ENCODE measurements at regions not wholly inside any gene's neighbourhood (a gene's known extent, or its start where the extent isn't known, plus 50 kb on each side); places are given as distances from the start of the nearest gene placed in this dataset.

DNA sequence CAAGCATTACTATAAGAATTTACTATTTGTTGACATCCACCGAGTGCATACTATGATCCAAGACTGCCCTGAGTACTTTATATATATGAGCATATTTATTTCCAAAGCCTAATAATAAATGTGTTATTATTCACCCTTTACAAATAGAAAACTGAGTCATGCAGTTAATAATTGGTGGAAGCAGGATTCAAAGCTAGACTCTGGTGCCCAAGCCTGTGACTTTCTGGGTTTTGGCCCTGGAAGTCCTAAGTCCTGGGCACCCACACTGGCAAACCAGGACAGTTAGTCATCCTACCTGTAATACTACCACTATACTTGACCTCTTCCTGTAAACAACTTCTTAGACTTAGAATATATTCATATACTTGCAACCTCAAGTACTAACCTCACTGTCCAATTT, 257.4 kb upstream of the IRX5 start:
- intact Hi-C loops (cut with DNase I), result no loop called here
- H3K27ac ChIP-seq, result no peak overlapping the region
- no peak for ATAC-seq
- no peak for DNase-seq
- H3K4me3 ChIP-seq, result no peak overlapping the region
- H3K27me3 ChIP-seq (ENCODE audit: low read depth), result no peaks in the 10 kb centered on the region
- no peaks in the 10 kb centered on the region for H3K36me3 ChIP-seq
- TF ChIP-seq, protein P1, sequence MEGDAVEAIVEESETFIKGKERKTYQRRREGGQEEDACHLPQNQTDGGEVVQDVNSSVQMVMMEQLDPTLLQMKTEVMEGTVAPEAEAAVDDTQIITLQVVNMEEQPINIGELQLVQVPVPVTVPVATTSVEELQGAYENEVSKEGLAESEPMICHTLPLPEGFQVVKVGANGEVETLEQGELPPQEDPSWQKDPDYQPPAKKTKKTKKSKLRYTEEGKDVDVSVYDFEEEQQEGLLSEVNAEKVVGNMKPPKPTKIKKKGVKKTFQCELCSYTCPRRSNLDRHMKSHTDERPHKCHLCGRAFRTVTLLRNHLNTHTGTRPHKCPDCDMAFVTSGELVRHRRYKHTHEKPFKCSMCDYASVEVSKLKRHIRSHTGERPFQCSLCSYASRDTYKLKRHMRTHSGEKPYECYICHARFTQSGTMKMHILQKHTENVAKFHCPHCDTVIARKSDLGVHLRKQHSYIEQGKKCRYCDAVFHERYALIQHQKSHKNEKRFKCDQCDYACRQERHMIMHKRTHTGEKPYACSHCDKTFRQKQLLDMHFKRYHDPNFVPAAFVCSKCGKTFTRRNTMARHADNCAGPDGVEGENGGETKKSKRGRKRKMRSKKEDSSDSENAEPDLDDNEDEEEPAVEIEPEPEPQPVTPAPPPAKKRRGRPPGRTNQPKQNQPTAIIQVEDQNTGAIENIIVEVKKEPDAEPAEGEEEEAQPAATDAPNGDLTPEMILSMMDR (IDR thresholded peaks at IDR 0.05), result no peak
- no peaks in the 10 kb centered on the region for H3K9me3 ChIP-seq
- H3K4me1 ChIP-seq, result no peaks in the 10 kb centered on the region

DNA sequence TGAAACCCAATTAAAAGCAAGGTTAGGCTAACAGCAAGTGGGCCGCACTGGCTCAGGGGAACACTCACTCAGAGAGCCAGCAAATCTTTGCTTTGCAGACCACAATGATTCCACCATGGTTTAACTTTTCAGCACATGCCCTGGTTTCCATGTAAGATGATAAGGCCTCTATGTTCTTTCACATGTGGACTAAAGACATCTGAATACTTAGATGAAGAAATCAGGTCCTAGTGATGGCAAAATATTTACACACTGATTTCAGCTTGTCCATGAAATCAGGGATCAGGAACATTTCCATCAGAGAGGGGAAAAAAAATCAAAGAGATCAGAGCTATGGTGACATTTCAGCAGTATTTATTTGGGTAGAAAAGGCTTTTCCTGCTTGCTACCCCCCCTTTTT, 258.2 kb upstream of the IRX5 start:
- no peak for DNase-seq
- intact Hi-C loops (cut with DNase I), result no loop called here
- Histone ChIP-seq H3K4me3 (no peak overlapping the region), H3K9me3 (no peaks in the 10 kb centered on the region), H3K27me3 (ENCODE audit: low read depth) (no peaks in the 10 kb centered on the region), H3K36me3 (no peaks in the 10 kb centered on the region), H3K27ac (no peak overlapping the region), H3K4me1 (no peaks in the 10 kb centered on the region)
- no peak for ATAC-seq
- TF ChIP-seq, protein P1 (IDR thresholded peaks at IDR 0.05), result no peak

DNA sequence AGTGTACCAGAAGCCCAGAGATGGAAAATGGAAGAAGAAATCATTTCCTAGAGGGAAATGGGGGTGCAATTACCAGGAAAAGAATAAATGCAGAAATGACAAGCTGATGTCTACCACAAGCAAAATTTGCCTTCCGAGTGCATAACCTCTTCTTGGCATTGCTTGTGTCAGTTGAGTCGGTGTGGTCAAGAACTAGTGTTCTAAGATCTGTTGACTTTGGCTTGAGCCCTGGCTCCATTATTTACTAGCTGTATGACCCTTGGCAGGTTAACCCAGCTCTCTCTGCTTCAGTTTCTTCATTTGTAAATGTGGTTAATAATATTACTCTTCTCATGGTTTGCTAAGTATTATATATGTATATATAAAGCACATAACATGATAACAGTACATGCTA, 273.0 kb upstream of the IRX5 start:
- H3K36me3 ChIP-seq, result no peaks in the 10 kb centered on the region
- peaks cover 21% of the 10 kb centered on the region for H3K4me1 ChIP-seq
- no peaks in the 10 kb centered on the region for H3K27me3 ChIP-seq (ENCODE audit: low read depth)
- no peaks in the 10 kb centered on the region for H3K9me3 ChIP-seq
- intact Hi-C loops (cut with DNase I), result no loop called here
- no peak overlapping the region for H3K27ac ChIP-seq
- TF ChIP-seq, protein P1 (IDR thresholded peaks at IDR 0.05), result no peak
- DNase-seq, result no peak
- no peak overlapping the region for H3K4me3 ChIP-seq
- ATAC-seq, result peak in 1 of 2 donors; percentile 39

DNA sequence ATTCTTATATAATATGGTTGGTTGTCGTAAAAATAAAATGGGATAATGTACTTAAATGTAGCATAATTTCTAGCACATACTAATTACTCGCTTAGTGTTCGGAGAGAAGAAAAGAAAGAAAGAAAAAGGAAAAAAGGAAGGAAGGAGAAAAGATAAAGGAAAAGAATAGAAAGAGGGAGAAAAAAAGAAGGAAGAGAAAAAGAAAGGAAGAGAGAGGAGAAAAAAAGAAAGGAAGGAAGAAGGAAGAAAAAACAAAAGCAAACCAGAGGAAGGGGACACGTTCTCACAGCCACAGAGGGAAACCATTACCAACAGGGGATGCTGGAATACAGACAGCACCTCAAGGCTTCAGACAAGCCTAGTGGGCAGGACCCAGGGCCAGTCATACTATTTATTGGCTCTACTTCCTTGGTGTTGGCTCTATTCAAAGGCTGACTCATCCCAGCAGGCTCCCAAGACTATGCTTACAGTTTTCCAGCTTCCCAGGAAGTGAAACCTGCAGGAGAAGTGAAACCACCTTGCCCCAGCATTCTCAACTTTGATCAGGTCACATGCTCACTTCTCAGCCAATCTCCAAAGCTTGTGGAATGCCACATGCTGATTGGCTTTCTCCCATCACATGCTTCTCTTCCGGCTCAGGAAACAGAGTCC, 273.5 kb upstream of the IRX5 start:
- DNase-seq (no peak), ATAC-seq (peak; percentile 81 to 87)
- Histone ChIP-seq H3K4me3 (no peak overlapping the region), H3K36me3 (no peaks in the 10 kb centered on the region), H3K27ac (no peak overlapping the region), H3K4me1 (peaks cover 25% of the 10 kb centered on the region), H3K9me3 (no peaks in the 10 kb centered on the region), H3K27me3 (ENCODE audit: low read depth) (no peaks in the 10 kb centered on the region)
- TF ChIP-seq, protein P1 (IDR thresholded peaks at IDR 0.05), result no peak
- intact Hi-C loops (cut with DNase I), result no loop called here

DNA sequence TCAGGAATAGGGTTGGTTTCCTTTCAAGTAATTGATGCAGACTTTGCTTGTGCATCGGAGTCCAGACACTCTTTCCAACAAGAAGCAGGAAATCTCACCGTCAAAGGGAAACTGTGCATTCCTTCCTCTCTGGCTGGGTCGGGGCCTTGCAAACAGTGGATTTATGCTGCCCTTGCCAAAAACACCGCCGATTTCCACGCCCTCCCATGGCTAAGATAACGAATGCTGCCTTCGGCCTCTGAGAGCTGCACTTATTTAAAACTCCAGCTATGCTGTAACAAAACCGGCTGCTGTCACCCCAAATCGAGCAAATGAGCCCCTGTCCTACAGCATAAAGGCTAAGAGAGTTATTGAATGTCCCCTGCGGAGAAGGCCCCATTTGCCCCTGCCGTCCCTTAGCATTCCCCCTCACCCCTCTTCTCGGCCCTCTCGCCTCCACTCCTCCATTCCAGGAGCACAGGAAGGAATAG, 275.5 kb upstream of the IRX5 start:
- Histone ChIP-seq H3K4me1 (peaks cover 26% of the 10 kb centered on the region), H3K9me3 (no peaks in the 10 kb centered on the region), H3K27me3 (ENCODE audit: low read depth) (no peaks in the 10 kb centered on the region), H3K27ac (peak overlapping the region; percentile 59), H3K36me3 (no peaks in the 10 kb centered on the region), H3K4me3 (peak overlapping the region; percentile 24)
- DNase-seq (no peak), ATAC-seq (peak; percentile 51 to 62)
- intact Hi-C loops (cut with DNase I), result no loop called here
- TF ChIP-seq, protein P1 (IDR thresholded peaks at IDR 0.05), result no peak

Data from lower lobe of right lung (tissue), 2 donors.